H1 (cell line): ENCODE measurements at regions not wholly inside any gene's neighbourhood (a gene's known extent, or its start where the extent isn't known, plus 50 kb on each side); places are given as distances from the start of the nearest gene placed in this dataset.

ENCODE experiments used
- CTCF ChIA-PET: fragments of 300-600 bp; sonication (Branson Sonifier 250); formaldehyde crosslinking; loops from one replicate; lab custom pipeline; 2021; ENCODE audit not compliant: partially characterized antibody; lab: Charles Lee
- POLR2A ChIA-PET: fragments of 300-600 bp; sonication (Branson Sonifier 250); formaldehyde crosslinking; loops from one replicate; lab custom pipeline; 2021; ENCODE audit warnings: inconsistent platforms; ENCODE audit not compliant: partially characterized antibody; lab: Charles Lee
- DNase-seq, 2 experiments: peaks; one replicate each; pipeline versions ENCODE4 v3.0.0 to v3.0.0-alpha.2; 2010 to 2022; ENCODE audit warnings: low spot score in 2 of 2, low read depth in 1 of 2, mixed read lengths in 1 of 2
- FAIRE-seq: peaks from 2 replicates; lab custom pipeline; 2011; peaks lifted over from hg19 to GRCh38; lab: Jason Lieb, UNC
- H2AFZ ChIP-seq: 2 replicates; pipeline ENCODE4 v1.8.1; 2012; ENCODE audit warnings: low read length, inconsistent platforms
- H2AK5ac ChIP-seq: 2 replicates; pipeline ENCODE4 v1.6.1; 2013; ENCODE audit warnings: low read depth, low read length
- H2BK120ac ChIP-seq: replicated peaks from 2 replicates; pipeline ENCODE3; 2013; ENCODE audit warnings: low read depth, low read length, inconsistent platforms
- H2BK12ac ChIP-seq: 2 replicates; pipeline ENCODE4 v1.6.1; 2013; ENCODE audit warnings: low read depth, low read length
- H2BK15ac ChIP-seq: 2 replicates; pipeline ENCODE4 v1.6.1; 2013; ENCODE audit warnings: low read length
- H2BK20ac ChIP-seq: 2 replicates; pipeline ENCODE4 v1.6.1; 2013; ENCODE audit warnings: low read length
- H2BK5ac ChIP-seq: 2 replicates; pipeline ENCODE4 v1.6.1; 2013; ENCODE audit warnings: low read depth, low read length
- H3K14ac ChIP-seq: 2 replicates; pipeline ENCODE4 v1.6.1; 2013; ENCODE audit warnings: inconsistent platforms; ENCODE audit not compliant: insufficient read length
- H3K18ac ChIP-seq: 2 replicates; pipeline ENCODE4 v1.6.1; 2013; ENCODE audit warnings: low read length; ENCODE audit errors: extremely low read depth
- H3K23ac ChIP-seq: 2 replicates; pipeline ENCODE4 v1.6.1; 2013; ENCODE audit warnings: inconsistent platforms; ENCODE audit not compliant: insufficient read length
- H3K23me2 ChIP-seq: 2 replicates; pipeline ENCODE4 v1.6.1; 2013; ENCODE audit warnings: low read depth, low read length
- H3K27ac ChIP-seq: 2 replicates; pipeline ENCODE4 v1.6.1; 2011; ENCODE audit warnings: low read depth, low read length, inconsistent platforms
- H3K27me3 ChIP-seq, 4 experiments: replicated peaks in 1 of 4; 1 replicate in 1 of 4; 2 replicates in 3 of 4; pipeline versions ENCODE4 v1.6.1 to v1.8.1; 2011 to 2013; ENCODE audit warnings: low read length in 3 of 4, mild to moderate bottlenecking in 3 of 4, inconsistent platforms in 2 of 4, mixed read lengths in 2 of 4, moderate library complexity in 1 of 4; ENCODE audit not compliant: control insufficient read depth in 3 of 4, insufficient read depth in 3 of 4; ENCODE audit errors: extremely low read depth in 1 of 4
- H3K36me3 ChIP-seq, 4 experiments: 2 replicates each; pipeline versions ENCODE4 v1.6.1 to v1.8.1; 2011 to 2013; ENCODE audit warnings: mild to moderate bottlenecking in 4 of 4, low read length in 3 of 4, moderate library complexity in 2 of 4, control low read depth in 1 of 4, inconsistent platforms in 1 of 4; ENCODE audit not compliant: insufficient read depth in 4 of 4, control insufficient read depth in 2 of 4
- H3K4ac ChIP-seq: replicated peaks from 2 replicates; pipeline ENCODE3; 2013; ENCODE audit warnings: low read length, low read depth, mixed read lengths, inconsistent platforms; ENCODE audit not compliant: insufficient read length
- H3K4me1 ChIP-seq, 4 experiments: replicated peaks in 1 of 4; 1 replicate in 1 of 4; 2 replicates in 3 of 4; pipeline versions ENCODE4 v1.6.1 to v1.8.1; 2011 to 2013; ENCODE audit warnings: low read length in 3 of 4, inconsistent platforms in 2 of 4, mixed read lengths in 1 of 4; ENCODE audit not compliant: insufficient read depth in 4 of 4, control insufficient read depth in 3 of 4
- H3K4me2 ChIP-seq, 2 experiments: 2 replicates each; pipeline versions ENCODE4 v1.6.1 to v1.8.1; 2011 to 2013; ENCODE audit warnings: low read depth in 2 of 2, low read length in 2 of 2, control low read depth in 1 of 2, inconsistent platforms in 1 of 2, mild to moderate bottlenecking in 1 of 2; ENCODE audit not compliant: insufficient read depth in 1 of 2
- H3K4me3 ChIP-seq, 4 experiments: fragments of 200-600, 300-600 bp in 1 of 4; sonication (generic), shearing (Covaris generic), sonication (Bioruptor Twin) in 1 of 4; 2 replicates each; pipeline versions ENCODE4 v1.5.1 to v1.8.1; 2011 to 2016; ENCODE audit warnings: low read length in 4 of 4, low read depth in 3 of 4, control low read depth in 2 of 4, inconsistent platforms in 2 of 4, mild to moderate bottlenecking in 2 of 4, mixed read lengths in 1 of 4, moderate library complexity in 1 of 4; ENCODE audit not compliant: insufficient read depth in 2 of 4; ENCODE audit errors: extremely low read depth in 1 of 4
- H3K56ac ChIP-seq: replicated peaks from 2 replicates; pipeline ENCODE3; 2013; ENCODE audit warnings: low read depth, mild to moderate bottlenecking, mixed read lengths, low read length, inconsistent platforms; ENCODE audit not compliant: insufficient read length
- H3K79me1 ChIP-seq: 2 replicates; pipeline ENCODE4 v1.6.1; 2013; ENCODE audit warnings: low read depth, low read length, control low read depth
- H3K79me2 ChIP-seq, 2 experiments: 2 replicates each; pipeline versions ENCODE4 v1.6.1 to v1.8.1; 2012 to 2013; ENCODE audit warnings: low read length in 2 of 2, mild to moderate bottlenecking in 2 of 2, inconsistent platforms in 1 of 2; ENCODE audit not compliant: insufficient read depth in 2 of 2, control insufficient read depth in 1 of 2
- H3K9ac ChIP-seq, 4 experiments: replicated peaks in 1 of 4; 1 replicate in 1 of 4; 2 replicates in 3 of 4; pipeline versions ENCODE4 v1.6.1 to v1.8.1; 2011 to 2013; ENCODE audit warnings: low read depth in 3 of 4, low read length in 3 of 4, control low read depth in 2 of 4, mild to moderate bottlenecking in 2 of 4, moderate library complexity in 2 of 4, inconsistent platforms in 1 of 4; ENCODE audit errors: extremely low read depth in 1 of 4
- H3K9me3 ChIP-seq, 2 experiments: 2 replicates each; pipeline versions ENCODE4 v1.6.1 to v1.8.1; 2012 to 2013; ENCODE audit warnings: mild to moderate bottlenecking in 2 of 2, moderate library complexity in 2 of 2, control low read depth in 1 of 2, inconsistent platforms in 1 of 2, low read depth in 1 of 2, low read length in 1 of 2, mixed read lengths in 1 of 2; ENCODE audit not compliant: insufficient read depth in 2 of 2
- H4K20me1 ChIP-seq, 2 experiments: replicated peaks in 1 of 2; 2 replicates each; pipeline versions ENCODE3 to v1.8.1; 2011 to 2013; ENCODE audit warnings: inconsistent platforms in 2 of 2, low read length in 2 of 2, mild to moderate bottlenecking in 1 of 2; ENCODE audit not compliant: insufficient read depth in 2 of 2, control insufficient read depth in 1 of 2
- H4K5ac ChIP-seq: 2 replicates; pipeline ENCODE4 v1.6.1; 2013; ENCODE audit warnings: low read length, low read depth, mixed read lengths, inconsistent platforms; ENCODE audit not compliant: insufficient read length
- H4K8ac ChIP-seq: 2 replicates; pipeline ENCODE4 v1.8.0; 2013; ENCODE audit warnings: mild to moderate bottlenecking, moderate library complexity, low read length, inconsistent platforms; ENCODE audit not compliant: insufficient read depth; ENCODE audit errors: extremely low read depth
- H4K91ac ChIP-seq: replicated peaks from 2 replicates; pipeline ENCODE3; 2013; ENCODE audit warnings: low read length, mixed read lengths, inconsistent platforms; ENCODE audit not compliant: insufficient read length
- JUND ChIP-seq: IDR thresholded peaks from 2 replicates; pipeline ENCODE4 v1.6.1; 2011; ENCODE audit warnings: mild to moderate bottlenecking, improper control_type of control experiment, low read length
- TCF12 ChIP-seq: IDR thresholded peaks from 2 replicates; pipeline ENCODE4 v1.6.1; 2011; ENCODE audit warnings: low read depth, mild to moderate bottlenecking, low read length
- WGBS, 2 experiments: shearing (Covaris generic) in 1 of 2; methylation state at CpG; one replicate each; pipeline versions ENCODE4 v1.1.6 to v1.1.7; 2013 to 2015; ENCODE audit warnings: low lambda C conversion rate in 2 of 2, mixed read lengths in 2 of 2, inconsistent platforms in 1 of 2, low coverage in 1 of 2, missing lambda C conversion rate in 1 of 2; ENCODE audit not compliant: insufficient replicate concordance in 2 of 2, insufficient coverage in 1 of 2, insufficient read length in 1 of 2; ENCODE audit errors: extremely low coverage in 1 of 2, missing lambda C conversion rate in 1 of 2; 5-methylcytosine and 5-hydroxymethylcytosine counted together

GRCh38 chr2:144198116-144198515 lies 321.8 kb downstream of the ZEB2 start:
- Histone ChIP-seq H3K79me2 (no peaks in the 10 kb centered on the region), H3K23me2 (no peaks in the 10 kb centered on the region; the same call in 1 of the 2 replicates), H3K56ac (no peak overlapping the region), H3K27ac (no peak overlapping the region), H3K4me2 (no peak overlapping the region), H3K9ac (no peak overlapping the region), H2BK5ac (no peak overlapping the region), H4K8ac (no peak overlapping the region), H3K14ac (no peak overlapping the region), H3K4me1 (no peaks in the 10 kb centered on the region), H2BK120ac (no peak overlapping the region), H3K23ac (no peak overlapping the region), H4K20me1 (no peaks in the 10 kb centered on the region), H2BK20ac (no peak overlapping the region), H3K9me3 (no peaks in the 10 kb centered on the region), H3K4ac (no peak overlapping the region), H3K18ac (no peak overlapping the region), H4K5ac (no peak overlapping the region), H3K4me3 (no peak overlapping the region), H2BK15ac (no peak overlapping the region), H3K79me1 (no peaks in the 10 kb centered on the region), H3K36me3 (no peaks in the 10 kb centered on the region), H3K27me3 (no peaks in the 10 kb centered on the region), H2BK12ac (no peak overlapping the region; the same call in 1 of the 2 replicates), H2AK5ac (no peak overlapping the region), H2AFZ (no peak overlapping the region), H4K91ac (no peak overlapping the region)
- no peak for DNase-seq
- CTCF ChIA-PET = interaction anchor here (0.6 to 1.1 kb wide), 3 partner anchors 39 to 310 kb away, joined by 3 to 4 read pairs (median 3); no protein-coding TSS in a partner anchor
- FAIRE-seq = no peak
- WGBS, 2 experiments = 89% methylated on average over 3 of the region's 3 CpGs; no CpG with 5 or more reads in 1 of the 2 experiments
- peak; percentile 49; the same call in 1 of the 2 replicates for TF ChIP-seq JUND
- TF ChIP-seq TCF12 = no peak
- POLR2A ChIA-PET = no interaction called here
